SK-N-SH treated with all-trans-retinoic acid at 6 μM for 48 hours (cell line): ENCODE measurements at regions not wholly inside any gene's neighbourhood (a gene's known extent, or its start where the extent isn't known, plus 50 kb on each side); places are given as distances from the start of the nearest gene placed in this dataset.

ENCODE experiments used
- CSDC2 ChIP-seq: fragments of 250-450 bp; sonication (Bioruptor Pico); IDR thresholded peaks from 2 replicates; pipeline ENCODE4 v1.5.0; 2020; ENCODE audit warnings: mild to moderate bottlenecking, moderate library complexity
- ISL1 ChIP-seq: fragments of 250-450 bp; sonication (Bioruptor Pico); IDR thresholded peaks from 2 replicates; pipeline ENCODE4 v2.1.2; 2022; ENCODE audit warnings: mild to moderate bottlenecking, moderate library complexity
- OSR1 ChIP-seq: fragments of 250-450 bp; sonication (Bioruptor Pico); IDR thresholded peaks from 2 replicates; pipeline ENCODE4 v1.8.0; 2022; ENCODE audit warnings: moderate library complexity, mild to moderate bottlenecking, inconsistent platforms
- ZFP30 ChIP-seq: fragments of 450-650 bp; formaldehyde crosslinking; IDR thresholded peaks from 2 replicates; pipeline ENCODE4 v1.5.0; 2022; ENCODE audit warnings: mild to moderate bottlenecking, moderate library complexity
- TF ChIP-seq, protein P1 (sequence below): fragments of 250-450 bp; sonication (Bioruptor Pico); IDR thresholded peaks from 2 replicates; pipeline ENCODE4 v1.5.1; 2020; ENCODE audit warnings: low read depth, mild to moderate bottlenecking, moderate library complexity
- TF ChIP-seq, protein P2 (sequence below): fragments of 250-450 bp; sonication (Bioruptor Pico); IDR thresholded peaks from 2 replicates; pipeline ENCODE4 v1.8.0; 2020; ENCODE audit warnings: mild to moderate bottlenecking, moderate library complexity, borderline replicate concordance

GRCh38 chrX:20637351-20637750 lies 370.6 kb upstream of the RPS6KA3 start:
- TF ChIP-seq ISL1 (CRISPR knock-in tag): no peak
- no peak for TF ChIP-seq CSDC2 (CRISPR knock-in tag)
- TF ChIP-seq ZFP30 (CRISPR knock-in tag): no peak
- TF ChIP-seq, protein P1, sequence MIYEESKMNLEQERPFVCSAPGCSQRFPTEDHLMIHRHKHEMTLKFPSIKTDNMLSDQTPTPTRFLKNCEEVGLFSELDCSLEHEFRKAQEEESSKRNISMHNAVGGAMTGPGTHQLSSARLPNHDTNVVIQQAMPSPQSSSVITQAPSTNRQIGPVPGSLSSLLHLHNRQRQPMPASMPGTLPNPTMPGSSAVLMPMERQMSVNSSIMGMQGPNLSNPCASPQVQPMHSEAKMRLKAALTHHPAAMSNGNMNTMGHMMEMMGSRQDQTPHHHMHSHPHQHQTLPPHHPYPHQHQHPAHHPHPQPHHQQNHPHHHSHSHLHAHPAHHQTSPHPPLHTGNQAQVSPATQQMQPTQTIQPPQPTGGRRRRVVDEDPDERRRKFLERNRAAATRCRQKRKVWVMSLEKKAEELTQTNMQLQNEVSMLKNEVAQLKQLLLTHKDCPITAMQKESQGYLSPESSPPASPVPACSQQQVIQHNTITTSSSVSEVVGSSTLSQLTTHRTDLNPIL: no peak
- TF ChIP-seq OSR1 (CRISPR knock-in tag): no peak
- TF ChIP-seq, protein P2, sequence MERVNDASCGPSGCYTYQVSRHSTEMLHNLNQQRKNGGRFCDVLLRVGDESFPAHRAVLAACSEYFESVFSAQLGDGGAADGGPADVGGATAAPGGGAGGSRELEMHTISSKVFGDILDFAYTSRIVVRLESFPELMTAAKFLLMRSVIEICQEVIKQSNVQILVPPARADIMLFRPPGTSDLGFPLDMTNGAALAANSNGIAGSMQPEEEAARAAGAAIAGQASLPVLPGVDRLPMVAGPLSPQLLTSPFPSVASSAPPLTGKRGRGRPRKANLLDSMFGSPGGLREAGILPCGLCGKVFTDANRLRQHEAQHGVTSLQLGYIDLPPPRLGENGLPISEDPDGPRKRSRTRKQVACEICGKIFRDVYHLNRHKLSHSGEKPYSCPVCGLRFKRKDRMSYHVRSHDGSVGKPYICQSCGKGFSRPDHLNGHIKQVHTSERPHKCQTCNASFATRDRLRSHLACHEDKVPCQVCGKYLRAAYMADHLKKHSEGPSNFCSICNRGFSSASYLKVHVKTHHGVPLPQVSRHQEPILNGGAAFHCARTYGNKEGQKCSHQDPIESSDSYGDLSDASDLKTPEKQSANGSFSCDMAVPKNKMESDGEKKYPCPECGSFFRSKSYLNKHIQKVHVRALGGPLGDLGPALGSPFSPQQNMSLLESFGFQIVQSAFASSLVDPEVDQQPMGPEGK (CRISPR knock-in tag): no peak
